IMR-90 (cell line): ENCODE measurements at regions not wholly inside any gene's neighbourhood (a gene's known extent, or its start where the extent isn't known, plus 50 kb on each side); places are given as distances from the start of the nearest gene placed in this dataset.

Experiments
- ATAC-seq: fragments of 200-7000 bp; cut with Tn5 transposase; 2 replicates; pipeline ENCODE4 v1.9.1; 2020; ENCODE audit warnings: low read depth, mild to moderate bottlenecking, moderate library complexity
- BruUV-seq: library from RNA; stranded (reverse); fragments of 400-500 nt; replicated peaks from 2 replicates; lab custom pipeline; 2021; lab: Mats Ljungman, UMichigan
- CTCF ChIA-PET: fragments of 300-600 bp; formaldehyde crosslinking; extraction: SDS; loops from one replicate; lab custom pipeline; 2021; ENCODE audit warnings: antibody characterized with exemption; lab: Yijun Ruan, JAX
- POLR2A ChIA-PET: fragments of 300-600 bp; sonication (Branson Sonifier 250); formaldehyde crosslinking; loops from one replicate; lab custom pipeline; 2022; ENCODE audit warnings: antibody characterized with exemption; ENCODE audit not compliant: unreplicated experiment; lab: Charles Lee
- DNase-seq: peaks from one replicate; pipeline ENCODE4 v3.0.0; 2013
- H2AFZ ChIP-seq: replicated peaks from 2 replicates; pipeline ENCODE3; 2013; ENCODE audit warnings: low read length, mild to moderate bottlenecking; ENCODE audit not compliant: poor library complexity
- H2AK5ac ChIP-seq: 2 replicates; pipeline ENCODE4 v1.6.1; 2013; ENCODE audit warnings: low read depth, low read length, inconsistent platforms
- H2AK9ac ChIP-seq: replicated peaks from 2 replicates; pipeline ENCODE3; 2013; ENCODE audit warnings: mild to moderate bottlenecking, low read depth, low read length, moderate library complexity; ENCODE audit not compliant: poor library complexity
- H2BK120ac ChIP-seq: 2 replicates; pipeline ENCODE4 v1.6.1; 2013; ENCODE audit warnings: low read depth, low read length, inconsistent platforms
- H2BK15ac ChIP-seq: 3 replicates; pipeline ENCODE4 v1.6.1; 2013; ENCODE audit warnings: low read depth, low read length, inconsistent platforms
- H2BK20ac ChIP-seq: 2 replicates; pipeline ENCODE4 v1.6.1; 2013; ENCODE audit warnings: low read depth, mild to moderate bottlenecking, inconsistent platforms, low read length, moderate library complexity
- H2BK5ac ChIP-seq: 2 replicates; pipeline ENCODE4 v1.6.1; 2013; ENCODE audit warnings: mild to moderate bottlenecking, low read depth, low read length, inconsistent platforms; ENCODE audit not compliant: poor library complexity, severe bottlenecking
- H3K14ac ChIP-seq: replicated peaks from 2 replicates; pipeline ENCODE4 v1.6.1; 2013; ENCODE audit warnings: low read depth, low read length, inconsistent platforms
- H3K18ac ChIP-seq: 2 replicates; pipeline ENCODE4 v1.6.1; 2013; ENCODE audit warnings: low read depth, low read length, control low read depth
- H3K23ac ChIP-seq: 2 replicates; pipeline ENCODE4 v1.6.1; 2013; ENCODE audit warnings: low read depth, low read length, inconsistent platforms
- H3K27ac ChIP-seq: 2 replicates; pipeline ENCODE4 v1.5.1; 2013; ENCODE audit warnings: mild to moderate bottlenecking, control low read depth, low read length; ENCODE audit not compliant: insufficient read depth
- H3K27me3 ChIP-seq: 2 replicates; pipeline ENCODE4 v1.6.1; 2013; ENCODE audit warnings: low read length; ENCODE audit not compliant: control insufficient read depth, insufficient read depth
- H3K36me3 ChIP-seq: 2 replicates; pipeline ENCODE4 v1.6.1; 2013; ENCODE audit warnings: low read length, mixed read lengths; ENCODE audit not compliant: control insufficient read depth, insufficient read depth
- H3K4ac ChIP-seq: 2 replicates; pipeline ENCODE4 v1.6.1; 2013; ENCODE audit warnings: low read depth, low read length, inconsistent platforms
- H3K4me1 ChIP-seq: 2 replicates; pipeline ENCODE4 v1.6.1; 2013; ENCODE audit warnings: low read length, mixed read lengths; ENCODE audit not compliant: control insufficient read depth, insufficient read depth
- H3K4me2 ChIP-seq: 2 replicates; pipeline ENCODE4 v1.6.1; 2013; ENCODE audit warnings: low read depth, mild to moderate bottlenecking, control low read depth, low read length, moderate library complexity
- H3K4me3 ChIP-seq: 2 replicates; pipeline ENCODE4 v1.5.1; 2013; ENCODE audit warnings: low read depth, mild to moderate bottlenecking, control low read depth, low read length, moderate library complexity; ENCODE audit not compliant: insufficient read depth
- H3K56ac ChIP-seq: 2 replicates; pipeline ENCODE4 v1.6.1; 2013; ENCODE audit warnings: low read length, inconsistent platforms; ENCODE audit not compliant: insufficient read depth; ENCODE audit errors: extremely low read depth
- H3K79me1 ChIP-seq, 2 experiments: 2 replicates each; pipeline ENCODE4 v1.6.1; 2013; ENCODE audit warnings: low read length in 2 of 2, inconsistent platforms in 1 of 2, low read depth in 1 of 2
- H3K9ac ChIP-seq: 2 replicates; pipeline ENCODE4 v1.6.1; 2013; ENCODE audit warnings: low read depth, low read length, control low read depth
- H3K9me1 ChIP-seq: 2 replicates; pipeline ENCODE4 v1.6.1; 2013; ENCODE audit warnings: low read length, inconsistent platforms; ENCODE audit not compliant: insufficient read depth
- H3K9me3 ChIP-seq: 2 replicates; pipeline ENCODE4 v1.6.1; 2013; ENCODE audit warnings: low read length; ENCODE audit not compliant: control insufficient read depth, insufficient read depth
- H4K20me1 ChIP-seq: 2 replicates; pipeline ENCODE4 v1.6.1; 2013; ENCODE audit warnings: low read length, inconsistent platforms; ENCODE audit not compliant: insufficient read depth
- H4K5ac ChIP-seq: 2 replicates; pipeline ENCODE4 v1.6.1; 2013; ENCODE audit warnings: mild to moderate bottlenecking, low read depth, low read length, control low read depth
- H4K8ac ChIP-seq, 2 experiments: 2 replicates each; pipeline ENCODE4 v1.6.1; 2013; ENCODE audit warnings: low read depth in 2 of 2, low read length in 2 of 2, control low read depth in 1 of 2, inconsistent platforms in 1 of 2
- H4K91ac ChIP-seq: 2 replicates; pipeline ENCODE4 v1.6.1; 2013; ENCODE audit warnings: low read depth, low read length, inconsistent platforms; ENCODE audit not compliant: insufficient read depth
- CEBPB ChIP-seq: IDR thresholded peaks from 2 replicates; pipeline ENCODE4 v1.6.1; 2012; ENCODE audit warnings: low read depth, low read length, improper control_type of control experiment
- CHD1 ChIP-seq: IDR thresholded peaks from 2 replicates; pipeline ENCODE4 v1.6.1; 2012; ENCODE audit warnings: low read depth, low read length, improper control_type of control experiment
- CTCF ChIP-seq: conservative IDR thresholded peaks from 2 replicates; pipeline ENCODE4 v1.5.1; 2012; ENCODE audit warnings: mild to moderate bottlenecking, low read depth, low read length, improper control_type of control experiment
- FOS ChIP-seq: fragments of 150-350 bp; IDR thresholded peaks from 2 replicates; pipeline ENCODE4 v1.6.1; 2016; ENCODE audit warnings: low read depth, low read length
- MAZ ChIP-seq: IDR thresholded peaks from 2 replicates; pipeline ENCODE4 v1.6.1; 2012; ENCODE audit warnings: low read depth, mild to moderate bottlenecking, low read length, improper control_type of control experiment, moderate library complexity, borderline replicate concordance
- POLR2A ChIP-seq: IDR thresholded peaks from 2 replicates; pipeline ENCODE4 v1.6.1; 2012; ENCODE audit warnings: mild to moderate bottlenecking, low read depth, low read length
- RAD21 ChIP-seq: IDR thresholded peaks from 2 replicates; pipeline ENCODE4 v1.6.1; 2012; ENCODE audit warnings: low read length, improper control_type of control experiment
- RCOR1 ChIP-seq: IDR thresholded peaks from 2 replicates; pipeline ENCODE4 v1.6.1; 2012; ENCODE audit warnings: mild to moderate bottlenecking, low read length, improper control_type of control experiment; ENCODE audit not compliant: insufficient replicate concordance
- SMC3 ChIP-seq: fragments of 150-350 bp; IDR thresholded peaks from 2 replicates; pipeline ENCODE4 v1.6.1; 2016; ENCODE audit warnings: low read depth, mild to moderate bottlenecking, antibody characterized with exemption, low read length, moderate library complexity
- USF2 ChIP-seq: fragments of 150-350 bp; IDR thresholded peaks from 2 replicates; pipeline ENCODE4 v1.6.1; 2017; ENCODE audit warnings: mild to moderate bottlenecking, antibody characterized with exemption, low read length, low read depth
- WGBS, 2 experiments: methylation state at CpG; one replicate each; pipeline versions ENCODE4 v1.1.5 to v1.1.7; 2013; ENCODE audit warnings: missing lambda C conversion rate in 2 of 2; ENCODE audit not compliant: insufficient read length in 1 of 2; ENCODE audit errors: extremely low coverage in 2 of 2; 5-methylcytosine and 5-hydroxymethylcytosine counted together
- dilution Hi-C: fragments of 300-500 bp; cut with HindIII; formaldehyde crosslinking; loops from one replicate; pipeline ENCODE4 v1.14.3; 2018; ENCODE audit warnings: low sequenced_read_pairs; ENCODE audit not compliant: unreplicated experiment
- in situ Hi-C: fragments of 300-500 bp; cut with MboI; formaldehyde crosslinking; loops from 3 replicates; pipeline ENCODE4 v1.14.3; 2019; ENCODE audit warnings: low sequenced_read_pairs, inconsistent platforms, mixed read lengths
- intact Hi-C: fragments of 100-400 bp; cut with micrococcal nuclease; formaldehyde crosslinking; loops from 2 replicates; pipeline ENCODE4 v1.10.0; 2022

- POLR2A ChIA-PET, result no interaction called here
- H3K14ac ChIP-seq, result no peak overlapping the region
- H3K56ac ChIP-seq, result no peak overlapping the region
- H3K9ac ChIP-seq, result no peak overlapping the region
- intact Hi-C loops (no loop called here), dilution Hi-C loops (no loop called here), in situ Hi-C loops (no loop called here)
- H2BK120ac ChIP-seq, result no peak overlapping the region
- no peak overlapping the region for H2BK20ac ChIP-seq
- TF ChIP-seq CTCF (no peak), RAD21 (no peak), CEBPB (no peak), POLR2A (no peak), SMC3 (no peak), RCOR1 (no peak), MAZ (no peak), USF2 (no peak), FOS (no peak), CHD1 (no peak)
- H2BK15ac ChIP-seq, result no peak overlapping the region
- WGBS, 2 experiments, result no CpG with 5 or more reads among the region's 13 CpGs
- no peak overlapping the region for H2AFZ ChIP-seq
- no peaks in the 10 kb centered on the region for H3K79me1 ChIP-seq
- no peaks in the 10 kb centered on the region for H3K27me3 ChIP-seq
- ATAC-seq (no peak), DNase-seq (no peak)
- H3K4ac ChIP-seq, result no peak overlapping the region
- no peaks in the 10 kb centered on the region for H3K4me1 ChIP-seq
- H4K8ac ChIP-seq, result no peak overlapping the region
- H2BK5ac ChIP-seq, result no peak overlapping the region
- H3K4me2 ChIP-seq, result no peak overlapping the region
- H4K5ac ChIP-seq, result no peak overlapping the region
- no peaks in the 10 kb centered on the region for H3K36me3 ChIP-seq
- no peak overlapping the region for H2AK9ac ChIP-seq
- H3K27ac ChIP-seq, result no peak overlapping the region
- no peak overlapping the region for H2AK5ac ChIP-seq
- H4K91ac ChIP-seq, result no peak overlapping the region
- H4K20me1 ChIP-seq, result no peaks in the 10 kb centered on the region
- H3K4me3 ChIP-seq, result no peak overlapping the region
- H3K23ac ChIP-seq, result no peak overlapping the region
- H3K9me1 ChIP-seq, result no peaks in the 10 kb centered on the region
- H3K18ac ChIP-seq, result no peak overlapping the region
- peaks cover 31% of the 10 kb centered on the region for H3K9me3 ChIP-seq
- no TSS peak for BruUV-seq
- CTCF ChIA-PET, result no interaction called here
Measured at GRCh38 chr5:2912741-2913140, 161.3 kb upstream of the IRX2 start.
